CD4-positive, alpha-beta T cell treated with Interleukin-21 for 1 hour (primary cell): ENCODE measurements at regions not wholly inside any gene's neighbourhood (a gene's known extent, or its start where the extent isn't known, plus 50 kb on each side); places are given as distances from the start of the nearest gene placed in this dataset.

Experiments used
- DNase-seq: peaks from one replicate; pipeline ENCODE4 v3.0.0-alpha.2; 2020

- peak; percentile 52 for DNase-seq
Observed at GRCh38 chr1:198935306-198935921, 296.6 kb downstream of the PTPRC start.

GRCh38 chr1:198936371-198937083 is 297.7 kb downstream of the PTPRC start:
- no peak for DNase-seq

GRCh38 chr1:198937231-198938031 is 298.6 kb downstream of the PTPRC start:
- DNase-seq = peak; percentile 80

GRCh38 chr1:198939286-198939685 is 300.4 kb downstream of the PTPRC start:
- DNase-seq = no peak

- DNase-seq = no peak
Observed at GRCh38 chr1:198939956-198940355, 301.1 kb downstream of the PTPRC start.

- DNase-seq = no peak
Observed at GRCh38 chr1:198942466-198942865, 303.6 kb downstream of the PTPRC start.

- DNase-seq = no peak
Observed at GRCh38 chr1:198943484-198944187, 304.8 kb downstream of the PTPRC start.

GRCh38 chr1:198947456-198947855 is 308.6 kb downstream of the PTPRC start:
- DNase-seq = no peak

GRCh38 chr1:198948895-198949659 is 310.2 kb downstream of the PTPRC start:
- DNase-seq = no peak

- no peak for DNase-seq
Observed at GRCh38 chr1:198950036-198950435, 311.2 kb downstream of the PTPRC start.

GRCh38 chr1:198955085-198955484 is 316.2 kb downstream of the PTPRC start:
- DNase-seq = no peak

- DNase-seq = no peak
Observed at GRCh38 chr1:198957044-198957443, 318.2 kb downstream of the PTPRC start.

GRCh38 chr1:198959032-198959431 is 320.2 kb downstream of the PTPRC start:
- DNase-seq = peak; percentile 18

- DNase-seq = no peak
Observed at GRCh38 chr1:198959676-198960075, 320.8 kb downstream of the PTPRC start.

GRCh38 chr1:198963796-198964195 is 325.0 kb downstream of the PTPRC start:
- DNase-seq = peak; percentile 5

- no peak for DNase-seq
Observed at GRCh38 chr1:198966519-198966918, 327.7 kb downstream of the PTPRC start.

GRCh38 chr1:198967566-198967965 is 328.7 kb downstream of the PTPRC start:
- no peak for DNase-seq

GRCh38 chr1:198968866-198969265 is 330.0 kb downstream of the PTPRC start:
- DNase-seq = no peak

GRCh38 chr1:198969981-198970380 is 331.1 kb downstream of the PTPRC start:
- DNase-seq = no peak

- DNase-seq = no peak
Observed at GRCh38 chr1:198970916-198971315, 332.1 kb downstream of the PTPRC start.

- no peak for DNase-seq
Observed at GRCh38 chr1:198977909-198978308, 339.1 kb downstream of the PTPRC start.

GRCh38 chr1:198978523-198978922 is 339.7 kb downstream of the PTPRC start:
- DNase-seq = no peak
